SK-N-SH treated with all-trans-retinoic acid at 6 μM for 48 hours (cell line): ENCODE measurements at regions not wholly inside any gene's neighbourhood (a gene's known extent, or its start where the extent isn't known, plus 50 kb on each side); places are given as distances from the start of the nearest gene placed in this dataset.

Experiments used
- ATAC-seq: fragments of 200-7000 bp; cut with Tn5 transposase; 3 replicates; pipeline ENCODE4 v1.9.1; 2020; ENCODE audit warnings: mild to moderate bottlenecking, moderate library complexity
- ARNTL ChIP-seq: fragments of 450-650 bp; formaldehyde crosslinking; IDR thresholded peaks from 2 replicates; pipeline ENCODE4 v1.5.0; 2020; ENCODE audit warnings: low read depth, mild to moderate bottlenecking, moderate library complexity, borderline replicate concordance
- BACH2 ChIP-seq: fragments of 250-450 bp; sonication (Bioruptor Pico); IDR thresholded peaks from 2 replicates; pipeline ENCODE4 v1.9.0; 2021; ENCODE audit warnings: mild to moderate bottlenecking, borderline replicate concordance
- CSDC2 ChIP-seq: fragments of 250-450 bp; sonication (Bioruptor Pico); IDR thresholded peaks from 2 replicates; pipeline ENCODE4 v1.5.0; 2020; ENCODE audit warnings: mild to moderate bottlenecking, moderate library complexity
- CSRNP3 ChIP-seq: fragments of 250-450 bp; sonication (Bioruptor Pico); IDR thresholded peaks from 2 replicates; pipeline ENCODE4 v1.5.1; 2021; ENCODE audit warnings: mild to moderate bottlenecking, moderate library complexity
- ESRRG ChIP-seq: fragments of 250-450 bp; sonication (Bioruptor Pico); IDR thresholded peaks from 2 replicates; pipeline ENCODE4 v1.6.1; 2021; ENCODE audit warnings: mild to moderate bottlenecking
- ISL1 ChIP-seq: fragments of 250-450 bp; sonication (Bioruptor Pico); IDR thresholded peaks from 2 replicates; pipeline ENCODE4 v2.1.2; 2022; ENCODE audit warnings: mild to moderate bottlenecking, moderate library complexity
- OSR1 ChIP-seq: fragments of 250-450 bp; sonication (Bioruptor Pico); IDR thresholded peaks from 2 replicates; pipeline ENCODE4 v1.8.0; 2022; ENCODE audit warnings: moderate library complexity, mild to moderate bottlenecking, inconsistent platforms
- PATZ1 ChIP-seq: fragments of 250-450 bp; sonication (Bioruptor Pico); IDR thresholded peaks from 2 replicates; pipeline ENCODE4 v1.8.0; 2020; ENCODE audit warnings: mild to moderate bottlenecking, moderate library complexity, borderline replicate concordance
- POU6F1 ChIP-seq: fragments of 250-450 bp; sonication (Bioruptor Pico); IDR thresholded peaks from 2 replicates; pipeline ENCODE4 v1.8.0; 2021; ENCODE audit warnings: low read depth, mild to moderate bottlenecking, moderate library complexity, borderline replicate concordance
- PPARA ChIP-seq: fragments of 250-450 bp; sonication (Bioruptor Pico); IDR thresholded peaks from 2 replicates; pipeline ENCODE4 v1.5.0; 2020; ENCODE audit warnings: mild to moderate bottlenecking, borderline replicate concordance
- RARB ChIP-seq: fragments of 250-450 bp; sonication (Bioruptor Pico); IDR thresholded peaks from 2 replicates; pipeline ENCODE4 v1.8.0; 2021; ENCODE audit warnings: mild to moderate bottlenecking, moderate library complexity
- SNAI2 ChIP-seq: fragments of 250-450 bp; sonication (Bioruptor Pico); IDR thresholded peaks from 2 replicates; pipeline ENCODE4 v1.5.0; 2020; ENCODE audit warnings: mild to moderate bottlenecking, moderate library complexity
- TCF4 ChIP-seq: fragments of 250-450 bp; sonication (Bioruptor Pico); IDR thresholded peaks from 2 replicates; pipeline ENCODE4 v1.8.0; 2021; ENCODE audit warnings: mild to moderate bottlenecking, moderate library complexity, borderline replicate concordance
- TOX ChIP-seq: fragments of 250-450 bp; sonication (Bioruptor Pico); IDR thresholded peaks from 2 replicates; pipeline ENCODE4 v1.8.0; 2021; ENCODE audit warnings: mild to moderate bottlenecking, moderate library complexity, borderline replicate concordance
- TSHZ2 ChIP-seq: fragments of 250-450 bp; sonication (Bioruptor Pico); IDR thresholded peaks from 2 replicates; pipeline ENCODE4 v1.5.0; 2020; ENCODE audit warnings: mild to moderate bottlenecking, moderate library complexity
- ZC3H10 ChIP-seq: fragments of 250-450 bp; sonication (Bioruptor Pico); IDR thresholded peaks from 2 replicates; pipeline ENCODE4 v1.5.1; 2021; ENCODE audit warnings: mild to moderate bottlenecking, moderate library complexity
- ZFP3 ChIP-seq: fragments of 250-450 bp; sonication (Bioruptor Pico); IDR thresholded peaks from 2 replicates; pipeline ENCODE4 v1.5.0; 2020; ENCODE audit warnings: mild to moderate bottlenecking, moderate library complexity
- ZFP30 ChIP-seq: fragments of 450-650 bp; formaldehyde crosslinking; IDR thresholded peaks from 2 replicates; pipeline ENCODE4 v1.5.0; 2022; ENCODE audit warnings: mild to moderate bottlenecking, moderate library complexity
- ZNF565 ChIP-seq: fragments of 450-650 bp; formaldehyde crosslinking; conservative IDR thresholded peaks from 2 replicates; pipeline ENCODE4 v1.5.0; 2020; ENCODE audit warnings: low read depth, mild to moderate bottlenecking, moderate library complexity
- ZNF70 ChIP-seq: fragments of 450-650 bp; formaldehyde crosslinking; IDR thresholded peaks from 2 replicates; pipeline ENCODE4 v1.5.0; 2020; ENCODE audit warnings: mild to moderate bottlenecking, moderate library complexity
- ZNF8 ChIP-seq: fragments of 450-650 bp; formaldehyde crosslinking; IDR thresholded peaks from 2 replicates; pipeline ENCODE4 v1.5.0; 2020; ENCODE audit warnings: mild to moderate bottlenecking, moderate library complexity

- ATAC-seq, result no peak
- TF ChIP-seq CSRNP3 (CRISPR knock-in tag) (no peak), ESRRG (CRISPR knock-in tag) (no peak), TSHZ2 (CRISPR knock-in tag) (no peak), ZC3H10 (CRISPR knock-in tag) (no peak), OSR1 (CRISPR knock-in tag) (no peak), ARNTL (CRISPR knock-in tag) (no peak), ISL1 (no peak), PATZ1 (CRISPR knock-in tag) (no peak), ZFP30 (CRISPR knock-in tag) (no peak), PPARA (no peak), ZNF8 (no peak), ZNF70 (CRISPR knock-in tag) (no peak), ZFP3 (CRISPR knock-in tag) (no peak), TOX (CRISPR knock-in tag) (no peak), POU6F1 (CRISPR knock-in tag) (no peak), RARB (no peak)
Observed at GRCh38 chr12:97630356-97630755, 167.8 kb downstream of the RMST start.

GRCh38 chr12:97630875-97631274, 168.3 kb downstream of the RMST start:
- no peak for ATAC-seq

More at GRCh38 chr12:97630875-97631274, 168.3 kb downstream of the RMST start:
- TF ChIP-seq SNAI2 (CRISPR knock-in tag) (no peak), CSRNP3 (CRISPR knock-in tag) (no peak), TOX (CRISPR knock-in tag) (no peak), ZNF8 (no peak), ZC3H10 (CRISPR knock-in tag) (no peak), ARNTL (CRISPR knock-in tag) (no peak), TCF4 (CRISPR knock-in tag) (no peak), POU6F1 (CRISPR knock-in tag) (no peak), RARB (no peak), PATZ1 (CRISPR knock-in tag) (no peak), PPARA (no peak), ESRRG (CRISPR knock-in tag) (no peak), ZNF565 (CRISPR knock-in tag) (no peak), ZFP3 (CRISPR knock-in tag) (no peak), CSDC2 (CRISPR knock-in tag) (no peak), BACH2 (CRISPR knock-in tag) (no peak), OSR1 (CRISPR knock-in tag) (no peak)
